ENCODE measurements at regions not wholly inside any gene's neighbourhood (a gene's known extent, or its start where the extent isn't known, plus 50 kb on each side); places are given as distances from the start of the nearest gene placed in this dataset.

GRCh38 chr19:31575846-31576335 lies 226.7 kb upstream of the TSHZ3 start:
- TF ChIP-seq POLR2A (IDR thresholded peaks at IDR 0.05; ENCODE audit: low read length) (no peak), GATA1 (IDR thresholded peaks at IDR 0.05; ENCODE audit: low read depth, low read length) (no peak)
